GM19023 (cell line): ENCODE measurements at regions not wholly inside any gene's neighbourhood (a gene's known extent, or its start where the extent isn't known, plus 50 kb on each side); places are given as distances from the start of the nearest gene placed in this dataset.
A peak's percentile ranks its signal among the peaks of the same experiment; 100 is the strongest.

Experiments
- ATAC-seq: cut with Tn5 transposase; IDR thresholded peaks from one replicate; pipeline ENCODE4 v1.9.1; 2021; ENCODE audit warnings: mild to moderate bottlenecking, moderate library complexity; ENCODE audit not compliant: unreplicated experiment

DNA sequence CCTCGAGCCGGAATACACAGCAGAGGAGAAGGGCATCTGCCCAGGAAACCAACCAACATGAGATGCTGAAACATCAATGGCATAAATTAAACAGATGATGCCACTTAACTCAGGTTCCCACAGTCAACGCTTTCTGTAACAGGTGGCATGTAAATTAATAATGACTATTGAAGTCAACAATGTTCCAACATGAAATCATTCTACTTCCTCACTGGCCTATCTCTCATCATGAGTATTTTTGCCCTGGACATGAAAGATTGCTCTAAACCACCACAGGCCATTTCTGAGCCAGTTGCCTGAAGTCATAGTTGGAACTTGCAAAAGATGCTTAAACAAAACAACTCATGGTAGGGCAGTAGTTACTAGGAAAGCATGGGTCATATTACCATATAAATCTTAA, 397.9 kb upstream of the JARID2 start:
- ATAC-seq = no peak

DNA sequence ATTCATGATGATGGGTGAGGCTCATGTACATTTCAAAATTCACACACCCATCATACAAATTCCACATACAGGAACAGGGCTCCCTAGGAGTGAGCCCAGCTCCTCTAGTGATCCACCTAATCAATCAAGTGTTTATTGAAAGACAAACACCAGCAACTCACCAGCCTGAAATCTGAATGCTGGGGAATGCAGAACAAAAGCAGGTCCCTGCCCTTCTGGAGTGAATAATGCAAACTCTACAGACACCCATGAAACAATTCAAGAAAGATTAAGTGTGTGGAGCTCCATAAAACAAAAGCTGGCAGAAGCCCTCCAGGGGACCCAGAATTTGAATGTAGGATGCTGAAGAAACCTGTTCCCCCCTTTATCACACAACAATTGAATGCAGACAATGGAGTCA, 396.7 kb upstream of the JARID2 start:
- ATAC-seq = no peak

DNA sequence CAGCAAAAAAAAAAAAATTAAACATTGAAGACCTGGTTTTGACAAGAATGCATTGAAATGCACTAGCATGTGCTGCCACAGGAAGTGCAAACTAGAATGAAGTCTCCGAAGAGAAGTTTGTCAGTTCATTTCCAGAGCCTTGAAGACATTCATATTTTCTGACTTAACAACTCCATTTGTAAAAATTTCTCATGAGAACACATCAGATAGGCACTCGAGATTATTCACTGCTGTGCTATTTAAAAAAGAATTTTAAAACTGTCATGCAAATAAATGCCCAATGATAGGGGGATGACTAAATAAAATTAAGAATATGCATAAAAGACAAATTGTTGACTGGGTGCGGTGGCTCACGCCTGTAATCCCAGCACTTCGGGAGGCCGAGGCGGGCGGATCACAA, 394.6 kb upstream of the JARID2 start:
- ATAC-seq = no peak

DNA sequence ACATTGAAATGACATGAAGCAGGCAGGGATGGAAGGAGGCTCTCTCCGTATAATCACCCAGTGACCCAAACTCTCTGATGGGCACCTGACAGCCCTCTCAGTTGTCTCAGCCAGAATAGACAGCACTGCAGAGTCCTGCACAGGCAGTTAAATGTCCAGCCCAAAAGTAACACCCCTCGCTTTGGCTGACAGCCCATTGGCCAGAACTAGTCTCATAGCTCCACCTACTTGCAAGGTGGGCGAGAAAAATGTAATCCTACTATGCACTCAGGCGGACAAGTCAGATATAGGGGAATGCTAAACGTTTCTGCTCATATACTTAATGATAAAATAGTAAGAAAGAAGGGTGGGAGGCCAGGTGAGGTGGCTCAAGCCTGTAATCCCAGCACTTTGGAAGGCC, 393.5 kb upstream of the JARID2 start:
- no peak for ATAC-seq

DNA sequence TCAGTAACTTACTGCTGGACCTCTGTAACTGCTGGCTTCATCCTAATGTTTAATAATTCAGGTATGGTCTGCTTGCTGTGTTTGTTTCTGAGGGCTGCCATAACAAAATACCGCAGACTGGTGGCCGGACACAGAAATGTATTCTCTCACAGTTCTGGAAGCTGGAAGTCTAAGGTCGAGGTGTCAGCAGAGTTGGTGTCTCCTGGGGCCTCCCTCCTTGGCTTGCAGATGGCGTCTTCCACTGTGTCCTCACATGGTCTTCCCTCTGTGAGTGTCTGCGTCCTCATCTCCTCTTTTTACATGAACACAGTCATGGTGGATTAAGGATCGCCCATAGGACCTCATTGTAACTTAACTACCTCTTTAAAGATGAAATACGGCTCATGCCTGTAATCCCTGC, 389.7 kb upstream of the JARID2 start:
- ATAC-seq = no peak

DNA sequence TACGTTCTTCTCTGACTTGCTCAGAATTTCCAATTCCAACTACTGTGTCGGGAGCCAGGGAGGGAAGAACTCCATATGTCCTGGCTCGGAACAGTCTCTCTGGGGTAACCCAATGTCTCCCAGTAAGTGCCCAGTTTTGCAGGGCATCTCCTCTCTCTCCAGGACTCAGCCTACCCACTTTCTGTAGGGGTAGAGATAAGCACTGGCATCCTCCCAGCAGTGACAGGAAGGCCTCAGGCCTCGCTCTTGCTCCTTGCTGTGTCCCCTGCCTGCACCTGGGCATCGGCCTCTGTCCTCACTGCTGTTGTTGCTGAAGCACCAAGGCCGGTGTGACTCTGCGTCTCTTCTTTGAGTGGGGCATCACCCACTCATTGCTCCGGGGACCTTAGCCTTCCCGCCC, 388.9 kb upstream of the JARID2 start:
- no peak for ATAC-seq

DNA sequence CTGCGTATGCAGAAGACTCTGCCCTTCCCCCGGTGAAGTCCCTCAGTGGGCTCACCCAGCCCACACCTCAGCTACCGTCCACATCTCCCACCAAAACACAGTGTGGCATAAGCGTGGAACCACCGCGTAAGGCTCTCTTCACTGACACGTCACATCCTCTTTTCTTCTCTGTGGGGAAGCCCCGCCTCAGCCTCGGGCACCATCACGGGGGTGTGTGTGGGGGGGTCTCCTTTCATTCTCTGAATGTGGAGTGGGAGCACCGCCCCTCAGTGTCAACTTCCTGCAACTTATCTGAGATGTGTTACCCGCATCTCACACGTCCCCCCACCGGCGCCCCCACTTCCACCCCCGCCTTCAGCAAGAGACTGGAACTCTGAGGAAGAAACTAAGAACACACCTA, 388.4 kb upstream of the JARID2 start:
- no peak for ATAC-seq

DNA sequence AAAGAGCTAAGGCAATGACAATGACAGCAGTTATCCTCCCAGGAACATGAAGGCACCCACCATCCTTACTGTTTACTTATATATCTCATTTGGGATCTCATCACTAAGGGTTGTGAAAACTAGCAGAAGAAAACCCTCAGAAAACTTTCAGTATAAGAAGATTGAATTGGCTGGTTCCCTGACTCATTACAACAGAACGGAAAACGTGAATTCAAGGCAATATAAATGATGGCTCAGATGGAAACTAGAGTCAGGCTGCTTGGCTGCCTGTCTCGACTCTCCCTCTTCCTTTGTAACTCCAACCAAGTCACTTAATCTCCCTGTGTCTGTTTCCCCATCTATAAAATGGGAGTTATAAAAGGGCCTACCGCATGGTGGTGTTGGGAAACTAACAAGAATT, 387.1 kb upstream of the JARID2 start:
- no peak for ATAC-seq

DNA sequence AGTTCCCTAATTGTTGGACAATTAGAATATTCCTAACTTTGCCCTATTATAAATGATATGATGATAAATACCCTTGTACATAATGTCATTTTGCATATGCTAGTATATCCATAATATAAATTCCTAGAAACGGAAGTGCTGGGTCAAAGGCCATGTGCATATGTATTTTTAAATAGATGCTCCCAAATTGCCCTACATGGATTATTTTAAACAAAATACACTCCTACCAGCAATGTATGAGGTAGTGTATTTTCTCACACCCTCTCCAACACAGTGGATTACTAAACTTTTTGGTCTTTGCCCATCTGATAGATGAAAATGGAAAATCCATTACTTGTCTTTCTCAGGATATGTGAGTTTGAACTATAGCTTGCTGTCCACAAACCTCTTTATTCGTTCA, 385.1 kb upstream of the JARID2 start:
- no peak for ATAC-seq

DNA sequence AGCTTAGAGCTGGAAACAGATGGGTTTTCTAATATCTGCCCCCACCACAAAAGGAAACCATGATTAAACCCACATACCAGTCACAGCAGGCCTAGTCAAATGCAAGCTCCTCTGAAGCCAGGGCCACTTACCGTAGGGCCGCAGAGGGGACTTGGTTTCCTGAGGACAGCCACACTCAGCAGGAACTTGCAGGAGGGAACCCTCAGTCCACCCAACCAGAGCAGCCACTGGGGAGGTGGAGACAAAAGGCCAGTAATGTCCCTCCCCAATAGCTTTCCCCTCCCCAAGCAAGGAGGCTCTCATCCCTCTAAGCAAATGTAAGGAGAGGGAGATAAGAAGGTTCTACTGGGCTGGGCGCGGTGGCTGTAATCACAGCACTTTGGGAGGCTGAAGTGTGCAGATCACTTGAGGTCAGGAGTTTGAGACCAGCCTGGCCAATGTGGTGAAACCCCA, 384.4 kb upstream of the JARID2 start:
- no peak for ATAC-seq

DNA sequence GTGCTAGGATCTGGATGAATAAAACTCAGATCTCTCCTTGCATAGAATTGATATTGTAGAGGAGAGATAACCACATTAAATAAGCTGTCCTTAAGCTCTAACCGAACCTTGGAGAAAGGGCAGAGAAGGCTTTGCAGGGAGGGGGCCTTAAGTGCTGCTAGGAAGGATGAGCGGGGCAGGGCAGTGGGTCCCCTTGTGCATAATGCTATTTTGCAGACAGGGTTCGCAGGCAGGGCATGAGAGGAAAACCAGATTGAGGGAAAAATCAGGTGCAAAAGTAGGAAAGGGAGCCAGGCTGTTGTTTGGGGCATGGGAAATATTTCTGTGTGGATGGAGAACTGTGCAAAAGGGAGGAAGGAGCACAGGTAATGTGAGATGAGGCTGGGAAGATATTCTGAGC, 383.0 kb upstream of the JARID2 start:
- ATAC-seq = no peak

DNA sequence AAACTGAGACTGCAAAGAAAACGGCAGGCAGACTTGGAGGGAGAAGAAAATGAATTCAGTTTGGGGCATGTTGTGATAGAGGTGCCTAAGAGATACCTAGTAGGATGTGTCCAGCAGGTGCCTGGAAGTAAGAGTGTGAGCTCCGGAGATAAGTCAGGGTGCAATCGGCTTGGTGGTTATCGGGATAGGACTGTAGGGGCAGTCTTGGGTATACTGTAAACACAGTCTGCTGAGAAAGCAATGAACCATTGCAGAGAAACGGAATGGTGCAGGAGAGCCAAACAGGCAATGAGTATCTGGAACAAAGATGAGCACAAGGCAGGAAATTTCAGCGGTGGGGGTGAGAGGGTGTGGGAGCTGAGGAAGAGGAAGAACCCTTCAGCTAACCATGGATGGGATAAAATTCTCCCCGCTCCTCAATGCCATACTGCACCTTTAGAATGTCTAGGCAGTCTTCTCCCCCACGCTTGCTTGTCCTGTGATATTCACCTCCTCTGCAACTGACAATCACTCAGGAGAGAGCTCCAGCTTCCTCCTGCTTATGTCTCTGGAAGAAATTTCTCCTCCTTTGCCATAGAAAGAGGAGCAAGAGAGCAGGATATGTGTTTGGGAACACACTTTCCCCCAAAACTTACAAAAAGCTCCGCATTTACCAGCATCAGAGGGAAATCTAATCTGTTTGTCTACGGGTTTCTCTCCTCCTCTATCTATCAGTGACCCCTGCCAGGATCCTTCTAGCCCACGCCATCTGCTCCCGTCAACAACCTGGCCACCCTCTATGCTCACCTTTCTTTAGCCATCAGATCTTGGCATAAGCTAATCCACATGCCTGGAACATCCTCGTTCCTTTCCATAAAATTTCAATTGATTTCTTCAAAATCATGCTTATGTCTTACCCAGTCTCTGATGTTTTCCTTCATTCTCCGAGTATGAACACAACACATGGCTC, 381.7 kb upstream of the JARID2 start:
- no peak for ATAC-seq

DNA sequence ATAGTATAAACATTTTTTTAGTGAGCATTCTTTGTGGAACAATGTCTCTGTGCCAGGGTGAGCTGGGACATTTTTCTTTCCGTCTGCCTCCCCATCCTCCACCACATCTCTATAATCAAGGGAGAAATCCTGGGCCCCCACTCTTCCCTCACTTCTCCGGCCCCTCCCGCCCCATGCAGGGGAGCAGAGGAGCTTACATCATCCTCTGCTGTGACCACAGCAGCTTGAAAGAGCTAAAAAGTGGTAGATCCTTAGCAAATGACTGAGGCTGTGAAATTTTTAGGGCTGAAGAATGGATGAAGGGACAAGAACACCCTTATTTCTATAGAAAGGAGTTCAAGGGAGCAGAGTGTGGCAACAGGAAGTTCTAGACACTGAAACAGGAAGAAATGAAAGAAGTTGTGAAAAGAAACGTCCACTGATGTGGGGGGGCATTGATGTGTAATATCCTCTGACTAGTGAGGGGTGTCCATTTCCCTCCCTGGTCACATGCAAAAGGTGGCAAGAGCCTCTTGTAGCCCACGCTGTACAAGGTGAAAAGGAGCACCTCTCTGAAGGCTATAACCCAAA, 380.3 kb upstream of the JARID2 start:
- no peak for ATAC-seq

DNA sequence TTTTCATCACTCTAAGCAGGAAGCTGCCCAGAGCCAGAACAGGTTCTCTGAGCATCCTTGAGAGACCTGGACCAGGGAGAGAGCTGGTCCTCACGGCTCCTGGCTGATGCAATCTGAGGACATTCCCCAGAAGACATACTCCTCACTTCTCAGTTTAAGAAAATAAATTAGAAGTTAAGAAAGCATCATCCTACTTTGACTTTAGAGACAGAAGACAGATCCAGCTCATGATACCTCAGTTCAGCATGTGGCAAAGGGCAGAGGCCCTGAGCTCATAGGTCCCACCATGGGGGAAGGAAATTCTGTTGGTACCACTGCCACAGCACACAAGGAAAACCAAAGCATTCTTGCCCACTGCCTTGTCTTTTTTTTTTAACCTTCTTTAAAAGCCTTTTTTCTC, 378.1 kb upstream of the JARID2 start:
- ATAC-seq = no peak

DNA sequence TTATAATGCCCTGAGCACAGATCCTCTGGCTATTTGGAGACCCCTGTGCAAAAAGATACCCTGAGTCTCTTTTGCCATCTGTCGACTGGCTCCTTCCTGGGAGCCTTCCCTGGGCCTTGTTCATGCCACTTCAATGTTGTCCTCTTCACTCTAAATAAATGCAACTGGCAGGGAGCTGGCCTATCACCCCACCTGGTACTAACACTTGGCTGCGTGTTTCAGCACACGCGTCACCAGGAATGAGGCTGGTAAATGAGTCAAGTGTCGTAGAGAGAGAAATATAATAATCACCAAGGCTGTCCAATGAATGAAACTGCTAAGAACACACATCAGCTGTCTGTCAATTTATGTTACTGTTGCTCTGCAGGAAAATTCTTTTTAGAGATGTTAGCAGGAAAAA, 374.6 kb upstream of the JARID2 start:
- no peak for ATAC-seq

DNA sequence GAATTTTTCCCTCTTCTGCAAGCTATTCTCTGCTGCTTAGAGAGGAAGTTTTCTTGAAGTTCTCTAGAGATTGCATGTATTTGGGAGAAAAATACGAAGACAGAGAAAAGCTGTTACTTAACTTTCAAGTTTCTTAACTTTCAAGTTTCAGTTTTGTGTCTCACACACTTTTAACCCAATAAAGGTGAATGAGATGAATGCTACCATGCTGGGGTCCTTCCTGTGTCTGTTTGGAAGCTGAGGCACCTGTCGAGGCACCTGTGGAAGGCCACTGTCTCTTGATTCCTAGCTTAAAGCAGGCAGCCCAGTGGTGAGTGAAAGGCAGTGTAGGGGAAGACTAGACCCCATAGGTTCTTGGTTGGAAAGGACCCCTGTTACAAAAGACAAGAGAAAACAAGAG, 372.8 kb upstream of the JARID2 start:
- ATAC-seq = no peak

DNA sequence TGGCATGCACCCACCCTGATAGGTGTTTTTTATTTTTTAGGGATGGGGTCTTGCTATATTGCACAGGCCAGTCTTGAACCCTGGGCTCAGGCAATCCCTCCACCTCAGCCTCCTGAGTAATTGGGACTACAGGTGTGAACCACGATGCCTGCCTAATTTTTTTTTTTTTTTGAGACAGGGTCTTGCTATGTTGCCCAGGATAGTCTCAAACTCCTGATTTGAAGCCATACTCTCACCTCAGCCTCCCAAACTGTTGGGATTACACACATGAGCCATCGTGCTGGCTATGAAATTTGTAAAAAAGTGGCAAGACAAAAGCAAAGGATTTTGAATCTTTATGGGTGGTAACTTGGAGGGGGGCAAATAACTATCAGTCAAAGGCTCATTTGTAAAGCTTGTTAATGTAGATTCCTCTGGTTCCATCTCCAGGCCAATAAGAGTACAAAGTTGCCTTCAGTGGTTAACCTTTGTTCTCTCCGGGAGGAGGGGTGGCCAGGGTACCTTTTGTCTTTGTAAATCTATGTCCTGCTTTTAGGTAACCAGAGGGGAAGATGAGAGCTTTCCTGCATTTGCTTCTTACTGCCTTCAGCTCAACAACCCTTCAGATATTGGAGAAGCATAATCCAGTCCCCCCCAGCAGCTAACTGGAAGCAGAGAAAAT, 372.0 kb upstream of the JARID2 start:
- no peak for ATAC-seq

DNA sequence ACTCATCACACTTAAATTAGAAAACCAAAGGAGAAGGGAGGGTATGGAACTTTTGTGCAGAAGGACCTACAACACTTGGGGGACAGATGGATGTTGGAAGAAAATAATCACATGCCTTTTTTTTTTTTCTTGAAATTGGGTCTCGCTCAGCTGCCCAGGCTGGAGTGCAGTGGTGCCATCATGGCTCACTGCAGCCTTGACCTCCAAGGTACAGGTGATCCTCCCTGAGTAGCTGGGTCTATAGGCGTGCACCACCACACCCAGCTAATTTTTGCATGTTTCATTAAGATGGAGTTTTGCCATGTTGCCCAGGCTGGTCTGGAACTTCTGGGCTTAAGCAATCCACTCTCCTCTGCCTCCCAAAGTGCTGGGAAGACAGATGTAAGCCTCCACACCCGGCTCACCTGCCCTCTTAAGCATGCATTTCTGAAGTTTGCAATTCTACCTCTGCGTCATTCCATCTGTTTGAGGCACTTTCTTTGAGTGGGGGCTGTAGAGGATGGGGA, 370.8 kb upstream of the JARID2 start:
- no peak for ATAC-seq

DNA sequence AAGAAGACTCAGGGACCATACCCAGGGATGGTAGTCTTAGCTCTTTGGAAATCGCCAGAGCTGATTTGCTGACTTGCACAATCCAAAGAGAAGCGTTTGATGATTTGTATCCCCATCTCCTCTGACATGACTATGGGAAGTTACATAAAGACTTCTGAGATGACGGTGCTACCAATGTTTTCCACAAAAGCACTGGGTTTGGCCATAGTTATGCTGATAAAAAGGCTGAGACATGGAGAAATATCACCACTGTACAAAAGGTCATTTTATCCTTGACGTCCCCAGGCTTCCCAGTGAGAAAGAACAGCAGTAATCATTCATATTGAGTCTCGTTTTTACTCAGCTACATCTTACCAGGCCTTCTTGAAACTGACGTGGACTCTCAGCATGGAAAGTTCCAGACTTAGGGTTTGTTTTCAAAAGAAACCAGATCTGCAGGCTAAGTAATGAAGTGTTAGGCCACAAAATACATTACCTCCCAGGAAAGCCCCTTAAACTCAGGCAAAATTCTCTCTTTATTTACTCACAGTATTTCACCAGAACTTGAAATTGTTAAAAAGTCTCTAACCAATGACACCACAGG, 370.3 kb upstream of the JARID2 start:
- ATAC-seq = no peak

DNA sequence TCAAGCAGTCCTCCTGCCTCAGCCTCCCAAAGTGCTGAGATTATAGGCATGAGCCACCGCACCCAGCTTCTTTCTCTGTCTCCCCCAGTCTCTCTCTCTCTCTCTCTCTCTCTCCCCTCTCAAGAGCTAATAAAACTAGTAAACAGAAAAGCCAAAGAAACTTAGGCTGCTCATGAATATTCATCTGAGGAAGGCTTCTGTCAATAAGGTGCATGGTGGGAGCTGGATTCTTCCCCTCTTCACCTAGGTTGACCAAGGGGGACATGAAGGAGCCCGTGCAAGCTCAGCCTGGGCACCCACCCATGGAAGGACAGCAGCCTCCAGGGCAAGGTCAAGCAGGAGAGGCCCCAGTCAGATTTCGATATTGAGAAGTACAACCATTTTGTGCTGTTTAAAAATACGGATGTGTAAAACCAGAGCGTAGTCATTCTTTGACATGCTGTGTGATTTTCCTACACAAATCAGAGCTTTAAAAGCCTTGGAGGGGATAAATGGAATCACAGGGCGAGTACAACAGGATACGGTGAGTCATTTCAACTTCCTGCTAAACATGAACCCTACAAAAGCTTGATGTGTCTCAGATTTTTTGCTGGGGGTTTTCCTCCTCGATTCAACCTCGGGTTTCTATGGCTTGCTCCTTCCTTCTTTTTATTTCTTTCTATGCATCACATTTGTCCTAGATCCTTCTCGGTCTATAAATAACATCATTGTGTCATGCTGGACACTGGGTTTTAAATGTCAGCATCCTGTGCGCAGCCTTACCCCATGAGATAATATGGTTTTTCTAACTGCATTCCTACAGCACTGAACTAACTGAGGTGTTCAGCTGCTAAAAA, 368.9 kb upstream of the JARID2 start:
- peak; percentile 45 for ATAC-seq

DNA sequence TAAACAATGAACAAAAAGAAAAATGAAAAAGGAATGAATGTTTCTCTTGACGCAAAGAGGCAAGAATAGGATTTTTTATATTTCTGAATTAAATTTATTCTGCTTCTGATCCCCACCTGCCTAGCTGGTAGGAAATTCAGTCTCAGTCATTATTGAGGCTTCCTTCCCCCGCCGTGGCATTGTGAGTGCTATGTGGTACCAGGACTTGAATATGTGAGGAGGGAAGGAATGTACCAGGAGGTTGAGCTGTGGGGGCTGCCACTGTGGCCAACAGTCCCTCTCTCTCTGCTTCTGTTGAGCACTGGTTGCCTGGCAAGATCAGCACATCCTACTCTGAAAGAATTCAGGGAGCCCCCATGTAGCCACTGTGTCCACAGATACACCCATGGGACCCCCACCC, 368.1 kb upstream of the JARID2 start:
- ATAC-seq = no peak
